Activated T-cell treated with anti-CD3 and anti-CD28 coated beads, Interleukin-2, amount 50 U/mL, for 72 hours (primary cell): ENCODE measurements at regions not wholly inside any gene's neighbourhood (a gene's known extent, or its start where the extent isn't known, plus 50 kb on each side); places are given as distances from the start of the nearest gene placed in this dataset.

ENCODE experiments used
- ATAC-seq, 2 donors: fragments of 150-1000 bp; cut with Tn5 transposase; replicated peaks in 1 of 2; 2 replicates each; pipeline ENCODE4 v1.10.0; 2021; ENCODE audit warnings: moderate library complexity in 2 of 2, mild to moderate bottlenecking in 1 of 2
- DNase-seq, 2 donors: peaks; one replicate each; pipeline ENCODE4 v3.0.0; 2021 to 2022; ENCODE audit warnings: mixed read lengths in 1 of 2
- H3K27ac Mint-ChIP-seq: one replicate; pipeline ENCODE4 v1.8.0; 2022; ENCODE audit warnings: mild to moderate bottlenecking, moderate library complexity, mixed read lengths
- H3K27me3 Mint-ChIP-seq: one replicate; pipeline ENCODE4 v1.8.0; 2022; ENCODE audit warnings: low read depth, mixed read lengths
- H3K36me3 Mint-ChIP-seq, 2 donors: one replicate each; pipeline ENCODE4 v1.8.0; 2022; ENCODE audit warnings: mixed read lengths in 2 of 2, mild to moderate bottlenecking in 1 of 2; ENCODE audit not compliant: insufficient read depth in 2 of 2
- H3K4me1 Mint-ChIP-seq: one replicate; pipeline ENCODE4 v1.8.0; 2022; ENCODE audit warnings: low read depth, mixed read lengths
- H3K4me3 Mint-ChIP-seq, 2 donors: one replicate each; pipeline ENCODE4 v1.8.0; 2022; ENCODE audit warnings: mild to moderate bottlenecking in 2 of 2, mixed read lengths in 2 of 2, moderate library complexity in 2 of 2
- H3K9me3 Mint-ChIP-seq, 2 donors: one replicate each; pipeline ENCODE4 v1.8.0; 2022; ENCODE audit warnings: mixed read lengths in 2 of 2

- Mint-ChIP-seq H3K9me3 (peaks cover 5 to 13% of the 10 kb centered on the region in 2 donors), H3K27me3 (no peaks in the 10 kb centered on the region), H3K27ac (no peak overlapping the region), H3K4me3 (no peak overlapping the region), H3K36me3 (peaks cover 5 to 15% of the 10 kb centered on the region in 2 donors), H3K4me1 (peaks cover 52% of the 10 kb centered on the region)
- DNase-seq (no peak), ATAC-seq (no peak)
Observed at GRCh38 chr4:122533841-122534240, 77.3 kb upstream of the IL2 start.

- DNase-seq = no peak
- H3K36me3 Mint-ChIP-seq = peaks cover 5 to 15% of the 10 kb centered on the region in 2 donors
- no peak overlapping the region for H3K27ac Mint-ChIP-seq
- H3K9me3 Mint-ChIP-seq = peaks cover 5 to 13% of the 10 kb centered on the region in 2 donors
- H3K27me3 Mint-ChIP-seq = no peaks in the 10 kb centered on the region
- peaks cover 41% of the 10 kb centered on the region for H3K4me1 Mint-ChIP-seq
- H3K4me3 Mint-ChIP-seq = no peak overlapping the region
- ATAC-seq = no peak
Observed at GRCh38 chr4:122532766-122533165, 76.2 kb upstream of the IL2 start.

GRCh38 chr4:122531514-122531913 is 75.0 kb upstream of the IL2 start:
- no peak for ATAC-seq
- Mint-ChIP-seq H3K27ac (no peak overlapping the region), H3K27me3 (no peaks in the 10 kb centered on the region), H3K4me3 (no peak overlapping the region), H3K9me3 (peaks cover 5 to 13% of the 10 kb centered on the region in 2 donors), H3K4me1 (peaks cover 34% of the 10 kb centered on the region), H3K36me3 (peaks cover 5 to 15% of the 10 kb centered on the region in 2 donors)
- DNase-seq = no peak

GRCh38 chr4:122531038-122531437 is 74.5 kb upstream of the IL2 start:
- Mint-ChIP-seq H3K4me1 (peaks cover 38% of the 10 kb centered on the region), H3K9me3 (peaks cover 5 to 11% of the 10 kb centered on the region in 2 donors), H3K27ac (no peak overlapping the region), H3K4me3 (no peak overlapping the region), H3K36me3 (peaks cover 5 to 14% of the 10 kb centered on the region in 2 donors), H3K27me3 (no peaks in the 10 kb centered on the region)
- no peak for ATAC-seq
- no peak for DNase-seq

- ATAC-seq (no peak), DNase-seq (no peak)
- Mint-ChIP-seq H3K9me3 (peaks cover 7 to 10% of the 10 kb centered on the region in 2 donors), H3K36me3 (peaks cover 10 to 15% of the 10 kb centered on the region in 2 donors), H3K27me3 (peaks cover under 1% of the 10 kb centered on the region), H3K4me1 (peaks cover 24% of the 10 kb centered on the region), H3K4me3 (no peak overlapping the region), H3K27ac (no peak overlapping the region)
Observed at GRCh38 chr4:122528879-122529278, 72.4 kb upstream of the IL2 start.

GRCh38 chr4:122525865-122526264 is 69.3 kb upstream of the IL2 start:
- peaks cover 18 to 27% of the 10 kb centered on the region in 2 donors for H3K36me3 Mint-ChIP-seq
- ATAC-seq (no peak), DNase-seq (no peak)

GRCh38 chr4:122524176-122524575 is 67.7 kb upstream of the IL2 start:
- peaks cover 14 to 21% of the 10 kb centered on the region in 2 donors for H3K9me3 Mint-ChIP-seq
- H3K27ac Mint-ChIP-seq = no peak overlapping the region
- no peak overlapping the region for H3K4me3 Mint-ChIP-seq
- H3K4me1 Mint-ChIP-seq = peaks cover 11% of the 10 kb centered on the region
- peaks cover 18% of the 10 kb centered on the region for H3K27me3 Mint-ChIP-seq
- peaks cover 15 to 27% of the 10 kb centered on the region in 2 donors for H3K36me3 Mint-ChIP-seq
- ATAC-seq = no peak
- no peak for DNase-seq

More at GRCh38 chr4:122525865-122526264, 69.3 kb upstream of the IL2 start:
- H3K4me3 Mint-ChIP-seq = no peak overlapping the region
- peaks cover 9% of the 10 kb centered on the region for H3K27me3 Mint-ChIP-seq
- no peak overlapping the region for H3K27ac Mint-ChIP-seq
- peaks cover 13 to 20% of the 10 kb centered on the region in 2 donors for H3K9me3 Mint-ChIP-seq
- peaks cover 11% of the 10 kb centered on the region for H3K4me1 Mint-ChIP-seq

- H3K27me3 Mint-ChIP-seq = peaks cover 31% of the 10 kb centered on the region
- H3K4me3 Mint-ChIP-seq = no peak overlapping the region
- peaks cover 16 to 20% of the 10 kb centered on the region in 2 donors for H3K9me3 Mint-ChIP-seq
- H3K27ac Mint-ChIP-seq = no peak overlapping the region
- DNase-seq (no peak), ATAC-seq (no peak)
- peaks cover 11% of the 10 kb centered on the region for H3K4me1 Mint-ChIP-seq
- H3K36me3 Mint-ChIP-seq = peaks cover 19 to 28% of the 10 kb centered on the region in 2 donors
Observed at GRCh38 chr4:122522944-122523343, 66.4 kb upstream of the IL2 start.

- Mint-ChIP-seq H3K4me1 (peaks cover 36% of the 10 kb centered on the region), H3K27me3 (peaks cover 24% of the 10 kb centered on the region), H3K9me3 (peaks cover 4 to 6% of the 10 kb centered on the region in 2 donors), H3K27ac (no peak overlapping the region), H3K4me3 (no peak overlapping the region), H3K36me3 (peaks cover 4 to 11% of the 10 kb centered on the region in 2 donors)
- DNase-seq (no peak), ATAC-seq (no peak)
Observed at GRCh38 chr4:122517345-122517744, 60.8 kb upstream of the IL2 start.

- peaks cover 46% of the 10 kb centered on the region for H3K4me1 Mint-ChIP-seq
- ATAC-seq (no peak), DNase-seq (no peak)
- H3K27ac Mint-ChIP-seq = no peak overlapping the region
- no peak overlapping the region for H3K4me3 Mint-ChIP-seq
- H3K9me3 Mint-ChIP-seq = peaks cover 4 to 8% of the 10 kb centered on the region in 2 donors
- H3K36me3 Mint-ChIP-seq = peaks cover 4 to 8% of the 10 kb centered on the region in 2 donors
- peaks cover 24% of the 10 kb centered on the region for H3K27me3 Mint-ChIP-seq
Observed at GRCh38 chr4:122516376-122516775, 59.9 kb upstream of the IL2 start.

GRCh38 chr4:122514671-122515070 is 58.1 kb upstream of the IL2 start:
- Mint-ChIP-seq H3K27ac (peak overlapping the region; percentile 43), H3K4me3 (peak overlapping the region in 1 of 2 donors; percentile 9), H3K36me3 (peaks cover 4 to 8% of the 10 kb centered on the region in 2 donors), H3K4me1 (peaks cover 51% of the 10 kb centered on the region), H3K27me3 (peaks cover 18% of the 10 kb centered on the region), H3K9me3 (peaks cover 4 to 6% of the 10 kb centered on the region in 2 donors)
- DNase-seq (no peak), ATAC-seq (no peak)

GRCh38 chr4:122512430-122512829 is 55.9 kb upstream of the IL2 start:
- H3K4me1 Mint-ChIP-seq = peaks cover 65% of the 10 kb centered on the region
- peaks cover 0 to 3% of the 10 kb centered on the region in 2 donors for H3K36me3 Mint-ChIP-seq
- DNase-seq (no peak), ATAC-seq (peak; percentile 57 to 70)
- H3K9me3 Mint-ChIP-seq = peaks cover 0 to 2% of the 10 kb centered on the region in 2 donors
- H3K4me3 Mint-ChIP-seq = peak overlapping the region; percentile 42 to 66
- no peaks in the 10 kb centered on the region for H3K27me3 Mint-ChIP-seq
- peak overlapping the region; percentile 32 for H3K27ac Mint-ChIP-seq

- ATAC-seq (peak; percentile 75 to 76), DNase-seq (no peak)
- Mint-ChIP-seq H3K27ac (peak overlapping the region; percentile 90), H3K4me1 (peaks cover 78% of the 10 kb centered on the region), H3K36me3 (peaks cover 0 to 4% of the 10 kb centered on the region in 2 donors), H3K9me3 (peaks cover 0 to 2% of the 10 kb centered on the region in 2 donors), H3K4me3 (peak overlapping the region; percentile 73 to 86), H3K27me3 (peaks cover 8% of the 10 kb centered on the region)
Observed at GRCh38 chr4:122508083-122508482, 51.6 kb upstream of the IL2 start.
